GM12873 (cell line): ENCODE measurements at regions not wholly inside any gene's neighbourhood (a gene's known extent, or its start where the extent isn't known, plus 50 kb on each side); places are given as distances from the start of the nearest gene placed in this dataset.

Source experiments
- TF ChIP-seq, protein P1 (sequence below): IDR thresholded peaks from 2 replicates; pipeline ENCODE4 v1.5.1; 2012; ENCODE audit warnings: low read depth, mild to moderate bottlenecking, moderate library complexity, low read length, control low read depth; ENCODE audit not compliant: insufficient read depth; ENCODE audit errors: missing control alignments

DNA sequence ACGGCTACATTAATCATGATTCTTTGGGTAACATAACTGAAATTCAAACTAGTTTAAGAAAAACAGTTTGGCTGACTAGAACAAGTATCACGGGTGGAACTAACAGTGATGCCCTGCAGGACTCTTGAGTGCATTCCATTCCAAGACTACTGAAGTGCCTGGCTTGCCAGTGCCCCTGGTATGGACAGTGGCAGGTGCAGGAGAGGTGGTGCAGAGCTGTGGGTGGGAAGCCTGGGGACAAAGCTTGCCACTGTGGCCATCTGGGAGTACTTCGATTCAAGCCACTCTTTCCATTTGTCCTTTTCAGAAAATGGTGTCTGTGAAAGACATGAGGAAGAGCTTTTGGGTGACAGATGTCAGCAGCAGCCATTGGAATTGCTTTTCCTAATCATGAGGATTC lies 166.5 kb downstream of the RRAGC start:
- TF ChIP-seq, protein P1, sequence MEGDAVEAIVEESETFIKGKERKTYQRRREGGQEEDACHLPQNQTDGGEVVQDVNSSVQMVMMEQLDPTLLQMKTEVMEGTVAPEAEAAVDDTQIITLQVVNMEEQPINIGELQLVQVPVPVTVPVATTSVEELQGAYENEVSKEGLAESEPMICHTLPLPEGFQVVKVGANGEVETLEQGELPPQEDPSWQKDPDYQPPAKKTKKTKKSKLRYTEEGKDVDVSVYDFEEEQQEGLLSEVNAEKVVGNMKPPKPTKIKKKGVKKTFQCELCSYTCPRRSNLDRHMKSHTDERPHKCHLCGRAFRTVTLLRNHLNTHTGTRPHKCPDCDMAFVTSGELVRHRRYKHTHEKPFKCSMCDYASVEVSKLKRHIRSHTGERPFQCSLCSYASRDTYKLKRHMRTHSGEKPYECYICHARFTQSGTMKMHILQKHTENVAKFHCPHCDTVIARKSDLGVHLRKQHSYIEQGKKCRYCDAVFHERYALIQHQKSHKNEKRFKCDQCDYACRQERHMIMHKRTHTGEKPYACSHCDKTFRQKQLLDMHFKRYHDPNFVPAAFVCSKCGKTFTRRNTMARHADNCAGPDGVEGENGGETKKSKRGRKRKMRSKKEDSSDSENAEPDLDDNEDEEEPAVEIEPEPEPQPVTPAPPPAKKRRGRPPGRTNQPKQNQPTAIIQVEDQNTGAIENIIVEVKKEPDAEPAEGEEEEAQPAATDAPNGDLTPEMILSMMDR: no peak

DNA sequence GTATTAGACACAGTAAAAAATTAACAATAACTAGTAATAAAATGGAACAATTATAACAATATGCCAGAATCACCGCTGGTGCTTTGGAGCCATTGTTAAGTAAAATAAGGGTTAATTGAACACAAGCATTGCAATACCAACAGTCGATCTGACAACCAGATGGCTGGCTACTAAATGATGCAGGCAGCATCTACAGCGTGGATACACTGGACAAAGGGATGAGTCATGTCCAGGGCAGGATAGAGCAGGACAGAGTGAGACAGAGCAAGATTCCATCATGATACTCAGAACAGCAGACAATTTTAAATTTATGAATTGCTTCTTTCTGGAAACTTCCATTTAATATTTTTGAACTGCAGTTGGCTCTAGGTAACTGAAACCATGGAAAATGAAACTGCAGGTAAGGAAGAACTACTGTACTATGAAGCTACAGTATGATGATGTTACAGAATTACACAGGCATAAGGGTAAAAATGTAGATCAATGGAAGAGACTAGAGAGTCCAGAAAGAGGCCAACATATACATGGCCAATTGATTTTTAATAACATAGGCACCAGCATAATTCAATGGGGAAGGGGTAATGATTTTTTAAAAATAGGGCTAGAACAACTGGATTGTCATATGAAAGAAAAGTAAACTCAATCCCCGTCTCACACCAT lies 168.7 kb downstream of the RRAGC start:
- TF ChIP-seq, protein P1: no peak

DNA sequence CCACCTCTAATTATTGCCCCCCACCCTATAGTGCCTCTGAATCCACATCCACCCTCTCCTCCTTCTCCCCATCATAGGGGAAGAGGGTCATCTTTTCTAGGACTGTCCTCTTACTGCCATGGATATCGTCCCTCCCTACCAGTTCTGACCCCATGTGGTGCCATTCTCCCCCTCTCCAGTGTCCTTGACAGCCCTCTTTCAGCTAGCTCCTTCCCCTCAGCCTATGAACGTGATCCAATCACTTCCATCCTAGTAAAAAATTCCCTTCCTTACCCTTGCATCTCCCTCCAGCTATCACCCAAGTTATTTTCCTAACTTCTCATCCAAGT lies 172.7 kb downstream of the RRAGC start:
- TF ChIP-seq, protein P1: no peak

DNA sequence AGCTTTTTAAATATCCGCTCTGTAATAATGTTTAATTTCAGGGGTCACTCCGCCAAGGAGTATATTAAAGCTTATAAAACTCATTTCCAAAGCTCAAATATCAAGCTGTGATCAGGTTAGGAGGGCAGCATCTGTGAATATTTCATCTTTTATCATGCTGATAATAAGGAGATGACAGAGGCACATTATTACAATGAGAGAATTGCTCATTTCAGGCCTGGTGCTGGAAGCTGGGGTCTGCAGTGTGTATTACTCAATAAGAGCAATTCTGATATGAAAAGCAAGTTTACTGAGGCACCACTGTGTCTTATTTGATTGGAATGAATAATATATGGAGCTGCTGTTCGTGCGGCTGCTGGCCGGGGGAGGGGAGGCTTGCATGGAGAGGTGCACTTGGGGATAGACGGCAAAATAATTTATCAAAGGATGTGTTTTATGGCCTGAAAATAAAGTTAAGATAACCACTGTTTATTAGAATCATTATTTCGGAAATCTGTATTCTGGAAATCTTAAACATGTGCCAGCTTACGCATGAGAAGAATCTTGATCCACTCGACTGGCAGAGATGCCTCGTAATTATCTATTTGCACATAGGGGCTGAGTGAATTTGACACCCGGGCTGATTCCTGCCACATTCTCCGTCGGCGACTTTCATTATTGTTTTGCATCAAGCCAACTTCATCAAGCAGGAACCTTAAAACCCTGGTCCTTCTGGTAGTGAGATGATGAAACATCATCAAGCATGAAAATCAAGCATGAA lies 173.2 kb downstream of the RRAGC start:
- TF ChIP-seq, protein P1: no peak

DNA sequence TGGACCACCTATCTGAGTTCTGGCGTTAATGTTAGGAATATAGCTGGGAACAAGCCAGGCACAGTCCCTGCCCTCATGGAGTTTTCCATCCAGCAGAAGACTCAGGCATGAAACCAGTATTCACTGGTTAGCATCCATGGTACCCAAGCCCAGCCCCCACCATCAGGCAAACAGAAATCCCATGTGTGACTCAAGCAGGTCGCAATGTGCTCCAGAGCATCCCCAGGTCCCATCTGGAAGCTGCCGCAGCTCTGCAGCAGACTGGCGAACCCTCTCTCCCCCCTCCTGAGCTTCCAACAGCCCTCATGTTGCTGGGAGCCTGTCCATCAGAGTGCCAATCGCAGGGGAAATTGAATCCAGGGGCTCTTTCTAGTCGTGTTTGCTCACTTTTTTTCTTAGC lies 174.2 kb downstream of the RRAGC start:
- TF ChIP-seq, protein P1: no peak

DNA sequence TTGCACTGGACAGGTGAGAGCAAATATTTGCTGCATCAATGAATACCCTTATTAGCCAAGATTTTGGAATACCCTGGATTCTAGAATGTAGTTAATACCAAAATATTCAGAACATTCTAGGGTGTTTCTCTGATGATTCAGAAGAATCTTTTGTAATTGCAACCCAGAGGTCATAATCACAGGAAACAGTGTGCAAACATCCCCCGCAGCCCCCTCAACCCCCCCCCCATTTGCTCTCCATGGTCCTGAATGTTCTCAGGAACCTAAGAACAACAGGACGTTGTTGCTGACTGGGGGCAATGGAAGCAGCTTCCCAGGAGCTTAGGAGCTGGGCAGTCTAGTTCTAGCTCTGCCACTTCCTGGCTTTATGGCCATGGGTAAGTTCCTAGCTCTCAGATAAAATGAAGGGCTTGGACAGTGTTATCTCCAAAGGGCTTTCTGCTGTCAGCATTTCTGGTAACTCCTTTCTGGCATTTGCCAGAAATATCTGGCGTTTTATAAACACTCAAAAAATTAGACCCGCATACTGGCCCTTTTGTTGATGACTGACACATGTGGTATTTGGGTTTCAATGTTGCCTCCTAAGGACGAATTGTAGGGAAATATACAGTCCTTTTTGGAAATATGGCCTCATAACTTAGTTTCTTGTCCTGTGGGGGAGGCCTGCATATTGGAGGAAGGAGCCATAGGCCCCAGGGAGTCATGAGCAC lies 178.6 kb downstream of the RRAGC start:
- TF ChIP-seq, protein P1: no peak

GRCh38 chr1:38677756-38678155 lies 181.8 kb downstream of the RRAGC start:
- TF ChIP-seq, protein P1: no peak
